ENCODE measurements at regions not wholly inside any gene's neighbourhood (a gene's known extent, or its start where the extent isn't known, plus 50 kb on each side); places are given as distances from the start of the nearest gene placed in this dataset.

DNA sequence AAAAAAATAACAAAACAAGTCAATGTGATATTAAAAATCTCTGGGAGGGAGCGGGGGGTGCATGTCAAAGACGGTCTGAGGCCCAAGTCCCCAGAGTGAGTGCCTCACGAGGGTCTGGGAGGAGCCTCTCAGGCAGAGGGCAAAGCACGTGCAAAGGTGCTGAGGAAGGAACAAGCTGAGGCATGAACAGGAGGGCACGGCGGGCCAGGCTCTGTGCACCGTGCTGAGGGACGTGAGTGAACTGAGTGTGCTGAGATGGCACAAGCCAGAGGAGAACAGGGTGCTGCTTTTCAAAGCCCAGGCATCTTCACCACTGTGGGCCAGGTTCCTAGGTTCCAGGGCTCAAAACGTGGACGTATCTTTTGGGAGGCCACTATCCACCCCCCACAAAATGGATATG, 142.1 kb upstream of the PHACTR3 start:
- 70 to 84% (median 80%) methylated on average over 10 of the region's 10 CpGs for WGBS, 4 donors
- Histone ChIP-seq H3K4me1 (replicated peaks in 1 of 2) (no peaks in the 10 kb centered on the region), H3K27me3 (no peaks in the 10 kb centered on the region), H3K9me3 (replicated peaks in 1 of 3) (no peaks in the 10 kb centered on the region), H3K36me3 (replicated peaks in 1 of 2) (no peaks in the 10 kb centered on the region), H3K4me3 (no peak overlapping the region), H3K27ac (no peak overlapping the region)
- no peak for DNase-seq
- TF ChIP-seq, protein P1, sequence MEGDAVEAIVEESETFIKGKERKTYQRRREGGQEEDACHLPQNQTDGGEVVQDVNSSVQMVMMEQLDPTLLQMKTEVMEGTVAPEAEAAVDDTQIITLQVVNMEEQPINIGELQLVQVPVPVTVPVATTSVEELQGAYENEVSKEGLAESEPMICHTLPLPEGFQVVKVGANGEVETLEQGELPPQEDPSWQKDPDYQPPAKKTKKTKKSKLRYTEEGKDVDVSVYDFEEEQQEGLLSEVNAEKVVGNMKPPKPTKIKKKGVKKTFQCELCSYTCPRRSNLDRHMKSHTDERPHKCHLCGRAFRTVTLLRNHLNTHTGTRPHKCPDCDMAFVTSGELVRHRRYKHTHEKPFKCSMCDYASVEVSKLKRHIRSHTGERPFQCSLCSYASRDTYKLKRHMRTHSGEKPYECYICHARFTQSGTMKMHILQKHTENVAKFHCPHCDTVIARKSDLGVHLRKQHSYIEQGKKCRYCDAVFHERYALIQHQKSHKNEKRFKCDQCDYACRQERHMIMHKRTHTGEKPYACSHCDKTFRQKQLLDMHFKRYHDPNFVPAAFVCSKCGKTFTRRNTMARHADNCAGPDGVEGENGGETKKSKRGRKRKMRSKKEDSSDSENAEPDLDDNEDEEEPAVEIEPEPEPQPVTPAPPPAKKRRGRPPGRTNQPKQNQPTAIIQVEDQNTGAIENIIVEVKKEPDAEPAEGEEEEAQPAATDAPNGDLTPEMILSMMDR (IDR thresholded peaks at IDR 0.05) = no peak
- no peak for TF ChIP-seq POLR2A (IDR thresholded peaks at IDR 0.05)
- intact Hi-C loops (cut with DNase I) = no loop called here

DNA sequence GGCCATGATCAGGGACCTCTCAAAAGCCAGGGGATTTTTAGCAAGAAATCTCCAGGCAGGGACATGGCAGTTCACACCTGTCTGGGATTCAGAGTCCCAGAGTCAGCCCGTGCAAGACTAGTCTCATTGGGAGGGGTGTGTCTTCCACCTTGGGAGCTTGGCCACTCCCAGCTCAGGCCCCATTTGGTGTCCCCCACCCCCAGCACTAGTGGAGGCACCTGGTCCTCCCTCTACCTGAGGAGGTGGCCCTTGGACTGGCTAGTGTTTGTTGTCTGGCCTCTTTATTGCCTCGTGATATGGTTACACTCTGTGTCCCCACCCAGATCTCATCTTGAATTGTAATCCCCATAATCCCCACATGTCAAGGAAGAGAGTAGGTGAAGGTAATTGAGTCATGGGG, 140.8 kb upstream of the PHACTR3 start:
- no peaks in the 10 kb centered on the region for H3K36me3 ChIP-seq (replicated peaks in 1 of 2)
- 71 to 84% (median 78%) methylated on average over 1 to 2 of the region's 2 CpGs for WGBS, 4 donors
- H3K4me1 ChIP-seq (replicated peaks in 1 of 2) = no peaks in the 10 kb centered on the region
- no peak for DNase-seq
- intact Hi-C loops (cut with DNase I) = no loop called here
- H3K4me3 ChIP-seq = no peak overlapping the region
- no peak for TF ChIP-seq POLR2A (IDR thresholded peaks at IDR 0.05)
- TF ChIP-seq, protein P1 (IDR thresholded peaks at IDR 0.05) = no peak
- no peak overlapping the region for H3K27ac ChIP-seq
- no peaks in the 10 kb centered on the region for H3K9me3 ChIP-seq (replicated peaks in 1 of 3)
- no peaks in the 10 kb centered on the region for H3K27me3 ChIP-seq

DNA sequence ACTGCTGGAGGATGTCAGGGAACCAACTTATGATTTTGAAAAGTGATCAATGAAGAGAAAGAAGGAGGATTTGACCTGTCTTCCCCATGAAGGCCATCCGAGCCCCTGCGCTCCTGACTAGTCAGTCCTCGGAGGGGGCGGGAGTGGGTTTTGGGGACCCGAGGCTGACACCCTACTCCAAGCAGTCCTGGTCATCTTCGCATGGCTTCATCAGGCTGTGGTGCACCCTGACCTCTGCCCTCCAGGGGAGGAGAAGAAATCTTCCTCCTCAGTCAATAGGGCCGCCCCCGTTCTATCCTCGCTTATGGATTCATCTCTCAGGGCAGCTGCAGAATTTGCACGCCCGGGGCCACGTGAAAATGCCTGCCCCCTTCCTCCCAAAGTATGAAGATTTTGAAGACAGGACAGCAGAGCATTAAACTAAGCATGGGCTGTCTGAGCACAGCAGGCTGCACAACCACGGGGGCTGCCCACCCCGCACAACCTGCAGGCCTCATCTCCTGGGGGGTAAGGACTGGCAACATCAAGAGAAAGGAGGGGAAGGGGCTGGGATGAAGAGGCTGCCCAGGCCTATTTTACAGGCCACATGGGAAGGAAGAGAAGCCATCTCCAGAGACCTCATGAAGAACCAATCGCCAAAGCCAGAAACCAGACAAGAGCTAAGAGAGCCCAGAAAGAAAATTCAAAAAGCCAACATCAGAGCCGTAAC, 138.1 kb upstream of the PHACTR3 start:
- TF ChIP-seq, protein P1 (IDR thresholded peaks at IDR 0.05) = no peak
- TF ChIP-seq POLR2A (IDR thresholded peaks at IDR 0.05) = no peak
- no peaks in the 10 kb centered on the region for H3K9me3 ChIP-seq (replicated peaks in 1 of 3)

DNA sequence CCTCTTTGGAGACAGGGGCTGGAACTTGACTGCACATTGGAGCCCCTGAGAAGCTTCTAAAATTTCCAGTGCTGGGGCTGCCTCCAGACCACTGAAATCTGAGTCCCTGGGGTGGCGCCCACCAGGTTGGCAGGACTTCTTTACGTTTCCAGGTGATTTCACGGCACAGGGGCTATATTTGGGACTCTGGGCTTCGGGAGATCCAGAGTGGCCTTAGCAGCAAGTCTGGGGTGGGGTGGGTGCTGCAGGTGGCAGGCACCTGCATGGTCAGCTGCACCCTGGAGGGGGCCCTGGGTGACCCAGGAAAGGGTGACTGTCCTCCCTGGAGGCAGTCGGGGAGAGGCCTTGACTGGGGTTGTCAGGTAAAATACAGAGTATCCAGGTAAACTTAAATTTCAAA, 135.5 kb upstream of the PHACTR3 start:
- H3K9me3 ChIP-seq (replicated peaks in 1 of 3) = no peaks in the 10 kb centered on the region
- WGBS, 4 donors = 80 to 93% (median 85%) methylated on average over 3 to 5 of the region's 5 CpGs
- no peak overlapping the region for H3K4me3 ChIP-seq
- H3K27me3 ChIP-seq = no peaks in the 10 kb centered on the region
- no peak for DNase-seq
- no peaks in the 10 kb centered on the region for H3K36me3 ChIP-seq (replicated peaks in 1 of 2)
- no peak overlapping the region for H3K27ac ChIP-seq
- H3K4me1 ChIP-seq (replicated peaks in 1 of 2) = no peaks in the 10 kb centered on the region
- intact Hi-C loops (cut with DNase I) = no loop called here
- no peak for TF ChIP-seq POLR2A (IDR thresholded peaks at IDR 0.05)
- TF ChIP-seq, protein P1 (IDR thresholded peaks at IDR 0.05) = no peak

More for the DNA sequence above, 138.1 kb upstream of the PHACTR3 start:
- DNase-seq = no peak
- Histone ChIP-seq H3K4me3 (no peak overlapping the region), H3K4me1 (replicated peaks in 1 of 2) (no peaks in the 10 kb centered on the region), H3K27me3 (no peaks in the 10 kb centered on the region), H3K36me3 (replicated peaks in 1 of 2) (no peaks in the 10 kb centered on the region), H3K27ac (no peak overlapping the region)
- intact Hi-C loops (cut with DNase I) = no loop called here
- WGBS, 4 donors = 90 to 98% (median 93%) methylated on average over 15 to 16 of the region's 16 CpGs
